SK-N-SH (cell line): ENCODE measurements at regions not wholly inside any gene's neighbourhood (a gene's known extent, or its start where the extent isn't known, plus 50 kb on each side); places are given as distances from the start of the nearest gene placed in this dataset.

Experiments used
- FOSL2 ChIP-seq: IDR thresholded peaks from 2 replicates; pipeline ENCODE4 v1.4.0; 2012; ENCODE audit warnings: low read depth, mild to moderate bottlenecking, moderate library complexity, borderline replicate concordance
- NRF1 ChIP-seq: IDR thresholded peaks from 2 replicates; pipeline ENCODE4 v1.6.1; 2012; ENCODE audit warnings: low read depth, mild to moderate bottlenecking, low read length
- POLR2AphosphoS5 ChIP-seq: IDR thresholded peaks from 2 replicates; pipeline ENCODE4 v1.6.1; 2012; ENCODE audit warnings: low read depth, low read length
- RAD21 ChIP-seq: IDR thresholded peaks from 2 replicates; pipeline ENCODE4 v1.6.1; 2012; ENCODE audit warnings: mild to moderate bottlenecking, low read length
- SMC3 ChIP-seq: IDR thresholded peaks from 2 replicates; pipeline ENCODE4 v1.6.1; 2012; ENCODE audit warnings: low read depth, low read length, improper control_type of control experiment
- YY1 ChIP-seq: IDR thresholded peaks from 2 replicates; pipeline ENCODE4 v1.4.0; 2012; ENCODE audit warnings: low read depth, mild to moderate bottlenecking
- TF ChIP-seq, protein P1 (sequence below): fragments of 200-600 bp; sonication (generic); IDR thresholded peaks from 2 replicates; pipeline ENCODE4 v1.6.1; 2017; ENCODE audit warnings: antibody characterized with exemption, mild to moderate bottlenecking, moderate library complexity

DNA sequence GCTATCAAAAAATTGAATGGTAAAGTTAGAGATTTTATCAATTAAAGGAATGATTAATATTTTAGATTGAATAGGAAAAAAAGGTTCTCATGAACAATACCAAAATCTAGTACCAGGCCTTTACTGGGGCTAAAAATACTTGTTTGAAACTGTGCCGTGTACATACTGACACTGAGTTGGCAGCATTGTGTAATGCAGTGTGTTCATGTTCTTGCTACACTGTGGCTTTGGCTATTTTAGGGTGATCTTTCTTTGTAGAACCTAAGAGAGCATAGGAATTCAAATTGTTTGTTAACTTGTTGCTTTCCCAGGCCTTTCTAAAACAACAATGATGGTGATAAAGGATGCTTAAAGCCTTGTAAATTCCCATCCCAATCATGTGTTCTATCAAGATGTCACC, 80.9 kb downstream of the KIF4B start:
- TF ChIP-seq NRF1 (no peak), FOSL2 (no peak), RAD21 (no peak), SMC3 (no peak), POLR2AphosphoS5 (no peak), YY1 (no peak)
- TF ChIP-seq, protein P1, sequence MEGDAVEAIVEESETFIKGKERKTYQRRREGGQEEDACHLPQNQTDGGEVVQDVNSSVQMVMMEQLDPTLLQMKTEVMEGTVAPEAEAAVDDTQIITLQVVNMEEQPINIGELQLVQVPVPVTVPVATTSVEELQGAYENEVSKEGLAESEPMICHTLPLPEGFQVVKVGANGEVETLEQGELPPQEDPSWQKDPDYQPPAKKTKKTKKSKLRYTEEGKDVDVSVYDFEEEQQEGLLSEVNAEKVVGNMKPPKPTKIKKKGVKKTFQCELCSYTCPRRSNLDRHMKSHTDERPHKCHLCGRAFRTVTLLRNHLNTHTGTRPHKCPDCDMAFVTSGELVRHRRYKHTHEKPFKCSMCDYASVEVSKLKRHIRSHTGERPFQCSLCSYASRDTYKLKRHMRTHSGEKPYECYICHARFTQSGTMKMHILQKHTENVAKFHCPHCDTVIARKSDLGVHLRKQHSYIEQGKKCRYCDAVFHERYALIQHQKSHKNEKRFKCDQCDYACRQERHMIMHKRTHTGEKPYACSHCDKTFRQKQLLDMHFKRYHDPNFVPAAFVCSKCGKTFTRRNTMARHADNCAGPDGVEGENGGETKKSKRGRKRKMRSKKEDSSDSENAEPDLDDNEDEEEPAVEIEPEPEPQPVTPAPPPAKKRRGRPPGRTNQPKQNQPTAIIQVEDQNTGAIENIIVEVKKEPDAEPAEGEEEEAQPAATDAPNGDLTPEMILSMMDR, result no peak
